ENCODE measurements at regions not wholly inside any gene's neighbourhood (a gene's known extent, or its start where the extent isn't known, plus 50 kb on each side); places are given as distances from the start of the nearest gene placed in this dataset.

GRCh38 chr18:2135309-2135708, 436.0 kb downstream of the METTL4 start:
- Histone ChIP-seq H3K4me1 (ENCODE audit: insufficient read depth, low read length) (peaks cover 4% of the 10 kb centered on the region), H3K4me3 (ENCODE audit: insufficient read depth, low read depth, low read length) (no peak overlapping the region), H3K4me2 (ENCODE audit: low read length) (no peak overlapping the region), H3K9ac (ENCODE audit: low read length) (no peak overlapping the region), H3K36me3 (ENCODE audit: insufficient read depth, low read length) (no peaks in the 10 kb centered on the region), H3K9me3 (ENCODE audit: insufficient read depth, low read depth, low read length) (no peaks in the 10 kb centered on the region), H4K20me1 (ENCODE audit: insufficient read depth, low read length) (no peaks in the 10 kb centered on the region), H3K27me3 (ENCODE audit: insufficient read depth, low read length) (no peaks in the 10 kb centered on the region), H3K27ac (ENCODE audit: low read depth, low read length) (no peak overlapping the region), H3K79me2 (ENCODE audit: insufficient read depth, low read length) (no peaks in the 10 kb centered on the region), H2AFZ (ENCODE audit: low read depth, low read length) (no peak overlapping the region)
- peaks cover 2% of the 10 kb centered on the region for H3K9me3 Mint-ChIP-seq (ENCODE audit: unreplicated experiment)
- no peak overlapping the region for H3K4me3 Mint-ChIP-seq (ENCODE audit: unreplicated experiment)
- H3K27me3 Mint-ChIP-seq (ENCODE audit: low read depth, unreplicated experiment): peaks cover 2% of the 10 kb centered on the region
- H3K27ac Mint-ChIP-seq (ENCODE audit: unreplicated experiment): no peak overlapping the region
- TF ChIP-seq CTCF (IDR thresholded peaks at IDR 0.05; ENCODE audit: insufficient read depth, low read depth, low read length): no peak
- no peak for TF ChIP-seq EZH2 (IDR thresholded peaks at IDR 0.05; ENCODE audit: insufficient read depth, low read length)
- H3K36me3 Mint-ChIP-seq (ENCODE audit: low read depth, unreplicated experiment): no peaks in the 10 kb centered on the region
- no peak for DNase-seq (ENCODE audit: low read depth)
- H3K4me1 Mint-ChIP-seq (ENCODE audit: low read depth, unreplicated experiment): no peaks in the 10 kb centered on the region
- no peak for FAIRE-seq

- H3K4me3 ChIP-seq (ENCODE audit: insufficient read depth, low read depth, low read length): no peak overlapping the region
- no peak overlapping the region for H3K27ac ChIP-seq (ENCODE audit: low read depth, low read length)
- Mint-ChIP-seq H3K4me1 (ENCODE audit: low read depth, unreplicated experiment) (no peaks in the 10 kb centered on the region), H3K4me3 (ENCODE audit: unreplicated experiment) (no peak overlapping the region), H3K9me3 (ENCODE audit: unreplicated experiment) (no peaks in the 10 kb centered on the region), H3K27ac (ENCODE audit: unreplicated experiment) (no peak overlapping the region), H3K36me3 (ENCODE audit: low read depth, unreplicated experiment) (no peaks in the 10 kb centered on the region), H3K27me3 (ENCODE audit: low read depth, unreplicated experiment) (no peaks in the 10 kb centered on the region)
- H3K9me3 ChIP-seq (ENCODE audit: insufficient read depth, low read depth, low read length): no peaks in the 10 kb centered on the region
- H4K20me1 ChIP-seq (ENCODE audit: insufficient read depth, low read length): no peaks in the 10 kb centered on the region
- H3K9ac ChIP-seq (ENCODE audit: low read length): no peak overlapping the region
- no peaks in the 10 kb centered on the region for H3K36me3 ChIP-seq (ENCODE audit: insufficient read depth, low read length)
- no peak for FAIRE-seq
- no peak for DNase-seq (ENCODE audit: low read depth)
- TF ChIP-seq CTCF (IDR thresholded peaks at IDR 0.05; ENCODE audit: insufficient read depth, low read depth, low read length) (no peak), EZH2 (IDR thresholded peaks at IDR 0.05; ENCODE audit: insufficient read depth, low read length) (no peak)
- no peaks in the 10 kb centered on the region for H3K27me3 ChIP-seq (ENCODE audit: insufficient read depth, low read length)
- no peak overlapping the region for H2AFZ ChIP-seq (ENCODE audit: low read depth, low read length)
- peaks cover 4% of the 10 kb centered on the region for H3K4me1 ChIP-seq (ENCODE audit: insufficient read depth, low read length)
- H3K4me2 ChIP-seq (ENCODE audit: low read length): no peak overlapping the region
- H3K79me2 ChIP-seq (ENCODE audit: insufficient read depth, low read length): no peaks in the 10 kb centered on the region
These were observed 432.8 kb downstream of the METTL4 start for GRCh38 chr18:2138552-2138951.

GRCh38 chr18:2139691-2140090, 431.6 kb downstream of the METTL4 start:
- H3K27me3 ChIP-seq (ENCODE audit: insufficient read depth, low read length): no peaks in the 10 kb centered on the region
- DNase-seq (ENCODE audit: low read depth): peak; percentile 66
- no peak for FAIRE-seq
- H3K36me3 ChIP-seq (ENCODE audit: insufficient read depth, low read length): no peaks in the 10 kb centered on the region
- no peaks in the 10 kb centered on the region for H3K4me1 Mint-ChIP-seq (ENCODE audit: low read depth, unreplicated experiment)
- no peaks in the 10 kb centered on the region for H3K9me3 Mint-ChIP-seq (ENCODE audit: unreplicated experiment)
- no peaks in the 10 kb centered on the region for H3K9me3 ChIP-seq (ENCODE audit: insufficient read depth, low read depth, low read length)
- H3K27ac Mint-ChIP-seq (ENCODE audit: unreplicated experiment): no peak overlapping the region
- H3K27me3 Mint-ChIP-seq (ENCODE audit: low read depth, unreplicated experiment): no peaks in the 10 kb centered on the region
- H2AFZ ChIP-seq (ENCODE audit: low read depth, low read length): no peak overlapping the region
- H3K4me3 Mint-ChIP-seq (ENCODE audit: unreplicated experiment): no peak overlapping the region
- H3K79me2 ChIP-seq (ENCODE audit: insufficient read depth, low read length): no peaks in the 10 kb centered on the region
- peaks cover 4% of the 10 kb centered on the region for H3K4me1 ChIP-seq (ENCODE audit: insufficient read depth, low read length)
- H3K4me3 ChIP-seq (ENCODE audit: insufficient read depth, low read depth, low read length): no peak overlapping the region
- no peak overlapping the region for H3K27ac ChIP-seq (ENCODE audit: low read depth, low read length)
- TF ChIP-seq CTCF (IDR thresholded peaks at IDR 0.05; ENCODE audit: insufficient read depth, low read depth, low read length): no peak
- no peak for TF ChIP-seq EZH2 (IDR thresholded peaks at IDR 0.05; ENCODE audit: insufficient read depth, low read length)
- no peak overlapping the region for H3K9ac ChIP-seq (ENCODE audit: low read length)
- no peaks in the 10 kb centered on the region for H3K36me3 Mint-ChIP-seq (ENCODE audit: low read depth, unreplicated experiment)
- no peak overlapping the region for H3K4me2 ChIP-seq (ENCODE audit: low read length)
- no peaks in the 10 kb centered on the region for H4K20me1 ChIP-seq (ENCODE audit: insufficient read depth, low read length)

All from astrocyte (in vitro differentiated cells and primary cell).